ENCODE measurements at regions not wholly inside any gene's neighbourhood (a gene's known extent, or its start where the extent isn't known, plus 50 kb on each side); places are given as distances from the start of the nearest gene placed in this dataset.
A peak's percentile ranks its signal among the peaks of the same experiment; 100 is the strongest.
"Not testable (repeated sequence)": the region's sequence is repeated elsewhere in the genome, so short reads cannot be mapped to it uniquely, and the experiment has no call there.

GRCh38 chr5:87787086-87787485 lies 374.4 kb upstream of the CCNH start:
- no peak for DNase-seq (ENCODE audit: low read depth in 2 of 2, low spot score in 1 of 2)

- no peak for DNase-seq (ENCODE audit: low read depth in 2 of 2, low spot score in 1 of 2)
Observed at GRCh38 chr5:87786471-87786870, 373.7 kb upstream of the CCNH start.

- DNase-seq (ENCODE audit: low read depth in 2 of 2, low spot score in 1 of 2): no peak
Observed at GRCh38 chr5:87785554-87786335, 373.0 kb upstream of the CCNH start.

DNA sequence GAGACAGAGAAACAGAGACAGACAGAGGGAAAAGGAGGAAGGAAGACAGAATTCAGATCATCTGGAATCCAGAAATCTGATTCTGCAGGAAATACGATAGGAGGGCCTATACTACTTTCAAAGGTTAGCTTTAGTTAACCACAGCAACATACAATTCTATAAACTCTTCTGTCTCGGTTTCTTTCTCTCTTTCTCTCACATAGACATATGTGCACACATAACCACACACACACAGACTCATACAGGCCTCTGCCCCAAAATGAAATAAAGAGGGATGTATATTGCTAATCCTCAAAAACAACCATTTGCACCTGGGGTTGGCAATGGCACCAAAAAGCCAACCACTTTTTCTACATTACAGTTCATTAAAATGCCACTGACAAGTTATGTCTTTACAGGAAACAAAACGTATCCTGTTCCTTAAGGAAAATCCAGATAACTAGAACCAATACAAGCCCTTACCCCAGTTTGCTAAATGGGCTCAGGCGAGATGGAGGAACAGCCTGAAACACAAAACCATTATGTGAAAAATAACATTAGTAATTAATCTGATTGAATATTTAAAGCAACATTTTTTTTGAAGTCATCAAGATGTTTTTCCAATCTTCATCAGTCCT lies 372.3 kb upstream of the CCNH start:
- DNase-seq (ENCODE audit: low read depth in 2 of 2, low spot score in 1 of 2): no peak

- DNase-seq (ENCODE audit: low read depth in 2 of 2, low spot score in 1 of 2): no peak
Observed at GRCh38 chr5:87784311-87784710, 371.6 kb upstream of the CCNH start.

GRCh38 chr5:87782916-87783315 lies 370.2 kb upstream of the CCNH start:
- no peak for DNase-seq (ENCODE audit: low read depth in 2 of 2, low spot score in 1 of 2)

DNA sequence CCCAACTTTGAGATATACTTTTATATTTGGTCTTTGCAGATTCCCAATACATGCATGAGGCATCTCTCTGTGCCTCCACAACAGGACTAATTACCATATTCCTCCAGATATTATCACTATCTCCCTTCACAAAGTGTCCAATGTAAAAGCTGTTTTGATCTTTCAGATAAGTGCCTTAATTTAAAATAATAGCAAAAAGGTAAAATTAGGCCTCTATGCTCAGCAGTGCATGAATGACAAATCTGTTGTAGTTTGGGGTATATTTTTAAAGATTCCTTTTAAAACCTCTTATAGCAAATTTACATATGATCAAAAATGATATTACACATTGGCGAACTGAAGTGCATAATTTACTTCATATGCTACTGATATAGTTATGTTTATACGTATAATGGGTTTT lies 369.2 kb upstream of the CCNH start:
- no peak for DNase-seq (ENCODE audit: low read depth in 2 of 2, low spot score in 1 of 2)

- DNase-seq (ENCODE audit: low read depth in 2 of 2, low spot score in 1 of 2): peak; percentile 13 to 55
Observed at GRCh38 chr5:87780831-87781760, 368.4 kb upstream of the CCNH start.

DNA sequence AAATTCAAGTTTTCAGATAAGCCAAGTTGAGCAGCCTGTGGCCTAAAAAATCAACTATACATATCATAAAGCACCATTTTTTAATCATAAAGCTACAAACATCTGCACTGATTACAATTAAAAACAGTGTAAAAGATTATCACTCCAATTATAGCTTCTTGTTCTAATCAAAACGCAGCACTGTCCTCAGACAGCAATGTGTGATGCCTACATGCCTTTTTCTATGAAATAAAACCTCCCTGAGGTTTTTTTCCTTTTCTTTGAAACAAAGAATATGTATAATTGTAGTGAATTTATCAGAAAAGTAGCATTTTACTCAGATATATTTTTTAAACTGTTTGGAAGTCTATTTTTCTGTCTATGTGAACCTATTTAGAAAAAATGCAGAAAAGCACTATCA lies 366.1 kb upstream of the CCNH start:
- DNase-seq (ENCODE audit: low read depth in 2 of 2, low spot score in 1 of 2): no peak

DNA sequence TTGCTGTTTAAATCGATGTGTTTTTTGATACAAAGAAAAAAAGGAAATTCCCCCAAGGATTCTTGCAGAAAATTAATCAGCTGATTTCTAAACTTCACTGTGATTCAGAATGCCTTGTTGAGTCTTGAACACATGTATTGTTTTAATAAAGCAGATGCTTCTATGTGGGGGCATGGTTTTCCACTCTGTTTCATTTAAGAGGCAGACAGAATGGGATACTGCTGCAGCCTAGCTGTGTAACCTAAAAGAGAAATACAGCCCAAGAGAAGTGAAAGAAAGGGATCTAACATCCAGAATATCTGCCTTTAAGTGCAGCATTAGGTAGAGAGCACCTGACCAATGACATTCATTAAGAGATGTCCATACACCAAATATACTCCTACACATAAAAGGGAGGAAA lies 365.1 kb upstream of the CCNH start:
- DNase-seq (ENCODE audit: low read depth in 2 of 2, low spot score in 1 of 2): no peak

- no peak for DNase-seq (ENCODE audit: low read depth in 2 of 2, low spot score in 1 of 2)
Observed at GRCh38 chr5:87776785-87777184, 364.1 kb upstream of the CCNH start.

DNA sequence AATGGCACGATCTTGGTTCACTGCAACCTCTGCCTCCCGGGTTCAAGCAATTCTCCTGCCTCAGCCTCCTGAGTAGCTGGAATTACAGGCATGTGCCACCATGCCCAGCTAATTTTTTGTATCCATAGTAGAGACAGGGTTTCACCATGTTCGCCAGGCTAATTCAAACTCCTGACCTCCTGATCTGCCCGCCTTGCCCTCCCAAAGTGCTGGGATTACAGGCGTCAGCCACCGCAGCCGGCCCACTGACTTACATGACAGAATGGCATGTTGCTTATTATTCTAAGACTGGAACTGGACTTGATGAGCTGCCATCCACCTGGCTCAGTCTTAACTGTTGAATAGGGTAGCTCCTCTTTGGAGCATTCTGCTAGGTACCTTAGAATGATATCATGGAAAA lies 363.6 kb upstream of the CCNH start:
- not testable (repeated sequence) for DNase-seq (ENCODE audit: low read depth in 2 of 2, low spot score in 1 of 2)

GRCh38 chr5:87775228-87775627 lies 362.5 kb upstream of the CCNH start:
- no peak for DNase-seq (ENCODE audit: low read depth in 2 of 2, low spot score in 1 of 2)

DNA sequence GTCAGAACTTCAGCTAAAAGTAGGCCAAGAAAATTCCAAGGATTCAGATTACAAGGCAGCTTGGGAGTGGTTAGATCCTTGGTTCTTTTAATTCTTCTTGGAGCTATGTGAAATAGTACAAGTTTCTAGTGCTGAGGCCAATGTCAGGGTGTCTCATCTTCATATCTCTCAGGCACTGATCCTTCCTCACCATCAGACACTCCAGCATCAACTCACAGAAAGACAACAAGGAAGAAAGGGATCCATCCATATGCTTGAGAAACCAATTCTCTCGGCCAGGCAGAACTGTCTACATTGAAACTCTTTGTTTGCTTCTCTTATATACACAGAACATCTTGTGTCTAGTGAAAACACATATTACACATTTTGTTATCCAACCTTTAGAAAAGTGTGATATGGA lies 362.1 kb upstream of the CCNH start:
- DNase-seq (ENCODE audit: low read depth in 2 of 2, low spot score in 1 of 2): no peak

- DNase-seq (ENCODE audit: low read depth in 2 of 2, low spot score in 1 of 2): no peak
Observed at GRCh38 chr5:87770601-87771121, 357.9 kb upstream of the CCNH start.

GRCh38 chr5:87770016-87770570 lies 357.4 kb upstream of the CCNH start:
- DNase-seq (ENCODE audit: low read depth in 2 of 2, low spot score in 1 of 2): no peak

- no peak for DNase-seq (ENCODE audit: low read depth in 2 of 2, low spot score in 1 of 2)
Observed at GRCh38 chr5:87769157-87769556, 356.4 kb upstream of the CCNH start.

GRCh38 chr5:87768190-87768589 lies 355.5 kb upstream of the CCNH start:
- no peak for DNase-seq (ENCODE audit: low read depth in 2 of 2, low spot score in 1 of 2)

DNA sequence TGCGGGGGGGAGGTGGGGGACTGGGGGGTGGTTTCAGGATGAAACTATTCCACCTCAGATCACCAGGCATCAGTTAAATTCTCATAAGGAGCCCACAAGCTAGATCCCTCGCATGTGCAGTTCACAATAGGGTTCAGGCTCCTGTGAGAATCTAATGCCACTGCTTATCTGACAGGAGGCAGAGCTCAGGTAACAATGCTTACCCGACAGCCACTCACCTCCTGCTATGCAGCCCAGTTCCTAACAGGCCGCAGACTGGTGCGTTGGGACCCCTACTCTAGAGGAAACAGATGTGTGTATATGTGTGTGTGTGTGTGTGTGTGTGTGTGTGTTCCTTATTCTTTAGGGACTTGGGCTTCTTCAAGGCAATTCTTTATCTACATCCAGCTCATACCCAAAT lies 352.3 kb upstream of the CCNH start:
- DNase-seq (ENCODE audit: low read depth in 2 of 2, low spot score in 1 of 2): no peak

DNA sequence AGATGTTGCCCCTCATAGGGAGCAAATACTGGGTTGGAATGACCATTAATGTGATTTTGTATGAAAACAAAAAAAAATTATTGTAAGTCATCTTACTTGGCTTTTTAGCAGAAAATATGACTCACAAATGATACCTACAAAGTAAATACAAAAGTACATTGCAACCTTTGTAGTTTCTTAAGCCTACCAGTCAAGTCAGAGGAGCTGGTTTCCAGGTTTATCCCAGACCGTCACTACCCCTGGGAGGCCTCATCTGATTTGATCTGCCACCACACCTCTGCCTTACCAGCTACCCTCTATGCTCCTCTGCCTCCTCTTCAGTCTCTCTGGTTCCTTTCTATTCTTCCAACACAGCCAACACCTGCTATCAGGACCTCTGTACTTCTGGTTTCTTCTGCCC lies 349.9 kb upstream of the CCNH start:
- no peak for DNase-seq (ENCODE audit: low read depth in 2 of 2, low spot score in 1 of 2)

DNA sequence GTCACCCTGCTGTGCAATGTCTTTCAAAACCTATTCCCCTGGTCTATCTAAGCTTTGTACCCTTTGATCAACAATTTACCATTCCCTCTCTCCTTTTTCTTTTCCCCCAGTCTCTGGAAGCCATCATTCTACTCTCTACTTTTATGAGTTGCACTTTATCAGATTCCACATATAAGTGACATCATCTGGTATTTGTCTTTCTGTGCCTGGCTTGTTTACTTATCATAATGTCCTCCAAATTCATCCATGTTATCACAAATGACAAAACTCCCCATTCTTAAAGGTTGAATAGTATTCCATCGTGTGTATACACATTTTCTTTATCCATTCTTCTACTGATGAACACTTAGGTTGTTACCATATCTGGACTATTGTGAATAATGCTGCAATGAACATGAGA lies 344.2 kb upstream of the CCNH start:
- no peak for DNase-seq (ENCODE audit: low read depth in 2 of 2, low spot score in 1 of 2)

Data from stimulated activated CD8-positive, alpha-beta memory T cell treated with anti-CD3 and anti-CD28 coated beads, Interleukin-4, amount 100 ng/mL, for 1 hour (primary cell).